DOHH2 (cell line): ENCODE measurements at regions not wholly inside any gene's neighbourhood (a gene's known extent, or its start where the extent isn't known, plus 50 kb on each side); places are given as distances from the start of the nearest gene placed in this dataset.

Source experiments
- H3F3A ChIP-seq: fragments of 200-600 bp; sonication (generic), shearing (Covaris generic); 2 replicates; pipeline ENCODE4 v1.6.0; 2016; ENCODE audit warnings: antibody characterized with exemption, mild to moderate bottlenecking; ENCODE audit not compliant: control insufficient read depth, insufficient read depth
- H3K27ac ChIP-seq: fragments of 200-600 bp; sonication (generic); 2 replicates; pipeline ENCODE4 v1.5.1; 2014; ENCODE audit warnings: low read depth, mild to moderate bottlenecking, low read length, moderate library complexity
- H3K27me3 ChIP-seq: fragments of 200-600 bp; sonication (generic); 2 replicates; pipeline ENCODE4 v1.6.1; 2014; ENCODE audit warnings: mild to moderate bottlenecking, low read length, mixed read lengths; ENCODE audit not compliant: control insufficient read depth
- H3K36me3 ChIP-seq: fragments of 200-600 bp; sonication (generic); 2 replicates; pipeline ENCODE4 v1.6.1; 2014; ENCODE audit warnings: mild to moderate bottlenecking, low read length, moderate library complexity, mixed read lengths; ENCODE audit not compliant: control insufficient read depth
- H3K4me1 ChIP-seq: fragments of 200-600 bp; sonication (generic); 2 replicates; pipeline ENCODE4 v1.6.1; 2014; ENCODE audit warnings: mild to moderate bottlenecking, low read length, mixed read lengths; ENCODE audit not compliant: control insufficient read depth
- H3K4me2 ChIP-seq: fragments of 200-600 bp; sonication (generic); 2 replicates; pipeline ENCODE4 v1.6.0; 2014; ENCODE audit warnings: mild to moderate bottlenecking, low read length, moderate library complexity
- H3K4me3 ChIP-seq: fragments of 200-600 bp; sonication (generic); 2 replicates; pipeline ENCODE4 v1.5.1; 2014; ENCODE audit warnings: mild to moderate bottlenecking, low read length, mixed read lengths
- H3K79me2 ChIP-seq: fragments of 200-600 bp; sonication (generic); 2 replicates; pipeline ENCODE4 v1.6.1; 2014; ENCODE audit warnings: mild to moderate bottlenecking, low read length, mixed read lengths; ENCODE audit not compliant: control insufficient read depth
- H3K9me2 ChIP-seq: fragments of 200-600 bp; sonication (generic); replicated peaks from 2 replicates; pipeline ENCODE4 v1.6.1; 2014; ENCODE audit warnings: mild to moderate bottlenecking, low read length, mixed read lengths; ENCODE audit not compliant: control insufficient read depth
- H3K9me3 ChIP-seq: fragments of 200-600 bp; sonication (generic); 2 replicates; pipeline ENCODE4 v1.6.1; 2014; ENCODE audit warnings: antibody characterized with exemption, low read length, mixed read lengths; ENCODE audit not compliant: control insufficient read depth, insufficient read depth
- H4K20me1 ChIP-seq: fragments of 200-600 bp; sonication (generic); 2 replicates; pipeline ENCODE4 v1.6.0; 2014; ENCODE audit warnings: low read depth, mild to moderate bottlenecking, antibody characterized with exemption, low read length, moderate library complexity; ENCODE audit not compliant: control insufficient read depth, insufficient read depth
- EZH2phosphoT487 ChIP-seq: fragments of 200-600 bp; sonication (generic); IDR thresholded peaks from 2 replicates; pipeline ENCODE4 v1.6.1; 2017; ENCODE audit warnings: borderline replicate concordance, mild to moderate bottlenecking, antibody characterized with exemption, low read length, moderate library complexity, mixed read lengths
- TF ChIP-seq, protein P1 (sequence below): fragments of 200-600 bp; sonication (generic); IDR thresholded peaks from one replicate; pipeline ENCODE4 v1.5.1; 2014; ENCODE audit warnings: antibody characterized with exemption, mild to moderate bottlenecking, low read depth, low read length; ENCODE audit not compliant: poor library complexity, severe bottlenecking

- no peaks in the 10 kb centered on the region for H3K36me3 ChIP-seq
- H3K4me3 ChIP-seq: no peak overlapping the region
- H3K9me3 ChIP-seq: no peaks in the 10 kb centered on the region
- H3K4me1 ChIP-seq: no peaks in the 10 kb centered on the region
- H3K27ac ChIP-seq: no peak overlapping the region
- H3K79me2 ChIP-seq: no peaks in the 10 kb centered on the region
- H3K9me2 ChIP-seq: no peaks in the 10 kb centered on the region
- no peak overlapping the region for H3K4me2 ChIP-seq
- H3K27me3 ChIP-seq: no peaks in the 10 kb centered on the region
- H4K20me1 ChIP-seq: no peaks in the 10 kb centered on the region
- H3F3A ChIP-seq: no peaks in the 10 kb centered on the region
- TF ChIP-seq, protein P1, sequence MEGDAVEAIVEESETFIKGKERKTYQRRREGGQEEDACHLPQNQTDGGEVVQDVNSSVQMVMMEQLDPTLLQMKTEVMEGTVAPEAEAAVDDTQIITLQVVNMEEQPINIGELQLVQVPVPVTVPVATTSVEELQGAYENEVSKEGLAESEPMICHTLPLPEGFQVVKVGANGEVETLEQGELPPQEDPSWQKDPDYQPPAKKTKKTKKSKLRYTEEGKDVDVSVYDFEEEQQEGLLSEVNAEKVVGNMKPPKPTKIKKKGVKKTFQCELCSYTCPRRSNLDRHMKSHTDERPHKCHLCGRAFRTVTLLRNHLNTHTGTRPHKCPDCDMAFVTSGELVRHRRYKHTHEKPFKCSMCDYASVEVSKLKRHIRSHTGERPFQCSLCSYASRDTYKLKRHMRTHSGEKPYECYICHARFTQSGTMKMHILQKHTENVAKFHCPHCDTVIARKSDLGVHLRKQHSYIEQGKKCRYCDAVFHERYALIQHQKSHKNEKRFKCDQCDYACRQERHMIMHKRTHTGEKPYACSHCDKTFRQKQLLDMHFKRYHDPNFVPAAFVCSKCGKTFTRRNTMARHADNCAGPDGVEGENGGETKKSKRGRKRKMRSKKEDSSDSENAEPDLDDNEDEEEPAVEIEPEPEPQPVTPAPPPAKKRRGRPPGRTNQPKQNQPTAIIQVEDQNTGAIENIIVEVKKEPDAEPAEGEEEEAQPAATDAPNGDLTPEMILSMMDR: no peak
- TF ChIP-seq EZH2phosphoT487: no peak
Observed at GRCh38 chr3:110180733-110181132, 843.4 kb upstream of the DPPA4 start.

GRCh38 chr3:110181226-110181625, 843.9 kb upstream of the DPPA4 start:
- H3K4me2 ChIP-seq: no peak overlapping the region
- no peaks in the 10 kb centered on the region for H3K36me3 ChIP-seq
- H3K9me2 ChIP-seq: no peaks in the 10 kb centered on the region
- no peak for TF ChIP-seq EZH2phosphoT487
- TF ChIP-seq, protein P1: no peak
- no peaks in the 10 kb centered on the region for H3F3A ChIP-seq
- no peaks in the 10 kb centered on the region for H3K27me3 ChIP-seq
- no peaks in the 10 kb centered on the region for H4K20me1 ChIP-seq
- no peaks in the 10 kb centered on the region for H3K79me2 ChIP-seq
- H3K27ac ChIP-seq: no peak overlapping the region
- H3K9me3 ChIP-seq: no peaks in the 10 kb centered on the region
- no peak overlapping the region for H3K4me3 ChIP-seq
- H3K4me1 ChIP-seq: no peaks in the 10 kb centered on the region

- H3K4me1 ChIP-seq: no peaks in the 10 kb centered on the region
- no peaks in the 10 kb centered on the region for H3K27me3 ChIP-seq
- H3K4me3 ChIP-seq: no peak overlapping the region
- no peaks in the 10 kb centered on the region for H3K9me3 ChIP-seq
- no peaks in the 10 kb centered on the region for H4K20me1 ChIP-seq
- H3K79me2 ChIP-seq: no peaks in the 10 kb centered on the region
- H3K4me2 ChIP-seq: no peak overlapping the region
- no peaks in the 10 kb centered on the region for H3K36me3 ChIP-seq
- no peaks in the 10 kb centered on the region for H3K9me2 ChIP-seq
- no peaks in the 10 kb centered on the region for H3F3A ChIP-seq
- no peak for TF ChIP-seq EZH2phosphoT487
- TF ChIP-seq, protein P1: no peak
- H3K27ac ChIP-seq: no peak overlapping the region
Observed at GRCh38 chr3:110184536-110184935, 847.2 kb upstream of the DPPA4 start.

DNA sequence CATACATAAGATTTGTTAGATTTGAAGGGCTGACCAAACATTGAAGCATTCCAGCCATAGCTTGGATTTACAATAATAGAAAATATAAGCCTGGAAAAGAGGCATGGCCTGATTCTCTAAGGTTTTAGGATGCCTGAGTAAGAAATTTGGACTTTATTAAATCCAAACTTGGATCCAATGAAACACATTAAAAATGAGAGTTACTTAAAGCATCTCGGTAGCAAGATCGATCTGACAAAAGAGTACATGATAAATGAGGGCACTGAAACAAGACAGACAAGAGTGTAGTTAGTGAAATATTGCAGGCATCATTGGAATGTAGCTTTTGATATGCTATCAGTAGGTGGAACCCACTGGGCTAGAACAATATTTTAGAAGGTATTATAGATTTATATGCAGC, 855.7 kb upstream of the DPPA4 start:
- H3K9me3 ChIP-seq: no peaks in the 10 kb centered on the region

More for the DNA sequence above, 855.7 kb upstream of the DPPA4 start:
- H3K79me2 ChIP-seq: no peaks in the 10 kb centered on the region
- no peaks in the 10 kb centered on the region for H3F3A ChIP-seq
- H4K20me1 ChIP-seq: no peaks in the 10 kb centered on the region
- H3K36me3 ChIP-seq: no peaks in the 10 kb centered on the region
- H3K4me3 ChIP-seq: no peak overlapping the region
- no peaks in the 10 kb centered on the region for H3K4me1 ChIP-seq
- TF ChIP-seq EZH2phosphoT487: no peak
- TF ChIP-seq, protein P1: no peak
- no peaks in the 10 kb centered on the region for H3K27me3 ChIP-seq
- no peak overlapping the region for H3K27ac ChIP-seq
- no peaks in the 10 kb centered on the region for H3K9me2 ChIP-seq
- no peak overlapping the region for H3K4me2 ChIP-seq
